ENCODE measurements at regions not wholly inside any gene's neighbourhood (a gene's known extent, or its start where the extent isn't known, plus 50 kb on each side); places are given as distances from the start of the nearest gene placed in this dataset.

- TF ChIP-seq POLR2A (IDR thresholded peaks at IDR 0.05), result no peak
- TF ChIP-seq CTCF (IDR thresholded peaks at IDR 0.05), result no peak
- no peak for TF ChIP-seq EP300 (IDR thresholded peaks at IDR 0.05)
Measured at GRCh38 chr21:15625363-15625762, 104.4 kb upstream of the USP25 start.

Data from suprapubic skin (tissue), 3 donors.